Pulmonary artery endothelial cell (primary cell): ENCODE measurements at regions not wholly inside any gene's neighbourhood (a gene's known extent, or its start where the extent isn't known, plus 50 kb on each side); places are given as distances from the start of the nearest gene placed in this dataset.
"Not testable (repeated sequence)": the region's sequence is repeated elsewhere in the genome, so short reads cannot be mapped to it uniquely, and the experiment has no call there.

Experiments
- DNase-seq: peaks from one replicate; pipeline ENCODE4 v3.0.0-alpha.2; 2011; ENCODE audit warnings: low read depth, low spot score

GRCh38 chr14:86933958-86934595 lies 1058.9 kb downstream of the GALC start:
- no peak for DNase-seq

- no peak for DNase-seq
Measured at GRCh38 chr14:86933460-86933859, 1059.5 kb downstream of the GALC start.

DNA sequence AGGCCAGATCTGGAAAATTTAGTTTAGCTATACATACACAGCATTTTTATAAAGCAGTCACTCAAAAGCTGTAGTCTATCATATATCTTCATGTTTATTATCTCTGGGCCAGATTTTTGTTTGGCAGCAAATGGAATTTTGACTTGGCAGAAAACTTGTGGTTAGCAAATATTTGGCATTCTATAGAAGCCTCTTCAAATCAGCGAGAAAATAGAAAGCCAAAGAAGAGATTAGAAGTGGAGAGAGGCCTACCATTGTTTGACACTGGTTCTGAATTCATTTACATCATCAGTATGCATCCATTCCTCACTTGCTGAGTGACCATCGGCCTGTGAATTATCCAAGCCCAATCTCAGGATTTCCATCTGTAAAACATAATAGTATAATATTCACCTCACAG lies 1077.6 kb downstream of the GALC start:
- no peak for DNase-seq

DNA sequence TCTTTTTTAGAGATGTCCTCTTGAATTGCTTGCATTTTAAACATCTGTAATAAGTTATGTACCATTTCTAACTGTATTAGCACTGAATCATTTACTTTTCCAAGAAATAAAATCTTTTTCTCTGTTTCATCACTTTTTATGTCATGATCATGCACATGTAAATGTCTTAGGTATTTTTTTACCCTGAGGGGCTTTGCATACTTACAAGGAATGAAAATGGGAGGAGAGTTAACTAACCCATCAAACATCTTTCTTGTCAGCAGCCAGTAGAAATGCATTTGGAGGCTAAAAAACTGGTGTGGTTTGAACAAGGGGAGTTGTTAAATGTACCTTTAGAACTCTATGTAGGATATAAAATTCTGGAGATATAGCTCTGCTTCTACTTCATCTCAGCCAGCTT lies 1080.3 kb downstream of the GALC start:
- no peak for DNase-seq

DNA sequence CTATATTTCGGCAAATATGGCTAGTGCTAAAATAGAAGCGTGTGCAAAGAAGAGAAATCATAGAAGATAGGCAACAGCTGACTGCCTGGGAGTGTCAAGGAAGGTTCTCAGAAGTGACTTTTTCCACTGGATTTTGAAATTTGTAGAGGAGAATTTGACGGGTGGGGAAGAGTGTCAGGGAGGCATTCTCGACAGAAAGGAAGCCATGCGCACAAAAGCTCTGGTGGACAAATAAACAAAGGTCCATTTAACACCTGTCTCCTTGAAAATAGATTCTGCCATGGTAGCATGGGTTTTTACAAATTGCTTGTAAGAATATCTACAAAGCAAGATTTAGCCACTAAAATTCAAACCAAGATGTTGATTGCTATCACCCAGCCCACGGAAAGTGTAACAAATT lies 1081.5 kb downstream of the GALC start:
- no peak for DNase-seq

DNA sequence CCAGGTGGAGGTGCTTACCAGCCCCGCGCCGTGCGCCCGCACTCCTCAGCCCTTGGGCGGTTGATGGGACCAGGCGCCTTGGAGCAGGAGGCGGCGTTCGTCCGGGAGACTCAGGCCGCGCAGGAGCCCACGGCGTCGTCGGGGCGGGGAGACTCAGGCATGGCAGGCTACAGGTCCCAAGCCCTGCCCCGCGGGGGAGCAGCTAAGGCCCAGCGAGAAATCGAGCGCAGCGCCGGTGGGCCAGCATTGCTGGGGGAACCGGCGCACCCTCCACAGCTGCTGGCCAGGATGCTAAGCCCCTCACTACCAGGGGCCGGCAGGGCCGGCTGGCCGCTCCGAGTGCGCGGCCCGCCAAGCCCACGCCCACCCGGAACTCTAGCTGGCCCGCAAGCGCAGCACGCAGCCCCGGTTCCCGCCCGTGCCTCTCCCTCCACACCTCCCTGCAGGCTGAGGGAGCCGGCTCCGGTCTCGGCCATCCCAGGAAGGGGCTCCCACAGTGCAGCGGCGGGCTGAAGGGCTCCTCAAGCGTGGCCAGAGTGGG lies 1087.5 kb downstream of the GALC start:
- not testable (repeated sequence) for DNase-seq

- DNase-seq = no peak
Measured at GRCh38 chr14:86902176-86902950, 1090.6 kb downstream of the GALC start.

- no peak for DNase-seq
Measured at GRCh38 chr14:86897704-86898513, 1095.1 kb downstream of the GALC start.

DNA sequence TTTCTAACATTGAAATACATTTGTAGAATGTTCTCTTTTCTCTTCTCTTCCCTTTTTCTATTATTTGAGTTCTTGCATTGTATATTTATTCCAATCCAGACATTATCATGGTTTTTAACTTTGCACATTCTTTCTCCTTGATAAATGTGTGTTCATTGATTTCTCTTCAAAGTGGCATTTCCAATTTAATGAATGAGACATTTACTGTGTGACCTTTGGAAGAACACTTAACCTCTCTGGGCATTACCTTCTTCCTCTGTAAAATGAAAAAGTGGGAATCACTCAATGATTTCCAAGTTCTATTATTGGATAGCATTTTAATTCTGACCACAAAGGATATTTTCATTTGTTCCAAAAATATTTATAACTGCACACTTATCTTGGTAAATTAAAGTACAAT lies 1095.8 kb downstream of the GALC start:
- DNase-seq = no peak

- no peak for DNase-seq
Measured at GRCh38 chr14:86896701-86897100, 1096.3 kb downstream of the GALC start.

DNA sequence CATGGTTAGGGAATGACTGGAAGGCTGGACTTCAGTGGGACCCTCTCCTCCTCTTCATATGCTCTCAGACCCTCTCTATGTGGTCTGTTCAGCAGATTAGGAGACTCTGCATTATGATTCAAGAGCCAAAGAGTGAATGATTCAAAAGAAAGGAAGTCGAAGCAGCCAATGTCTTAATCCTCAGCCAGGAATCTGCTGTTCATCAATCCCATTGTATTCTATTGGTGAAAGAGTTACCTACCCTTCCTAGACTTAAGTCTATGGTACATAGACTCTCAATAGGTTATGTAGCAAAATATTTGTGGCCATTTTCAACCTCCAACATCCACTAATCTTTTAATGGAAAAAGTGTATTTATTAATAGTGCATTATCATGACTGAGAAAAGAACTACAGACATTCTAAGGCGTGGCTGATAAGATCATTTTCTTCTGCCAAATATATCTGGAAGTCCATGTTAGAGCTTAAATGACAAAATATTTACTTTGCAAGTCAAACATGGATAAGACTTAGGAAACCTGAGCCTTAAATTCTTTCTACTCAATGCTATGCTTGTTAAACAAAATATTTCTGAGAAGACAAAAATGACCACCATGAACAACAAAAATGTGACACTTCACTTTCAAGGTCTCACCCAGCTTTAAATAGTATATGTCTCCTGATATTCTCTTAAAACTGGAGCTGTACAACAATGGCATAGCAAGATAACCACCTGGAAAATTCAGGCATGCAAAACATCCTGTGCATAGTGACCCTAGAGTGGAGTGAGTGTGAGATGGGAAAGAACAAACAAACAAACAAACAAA lies 1100.6 kb downstream of the GALC start:
- DNase-seq = no peak

DNA sequence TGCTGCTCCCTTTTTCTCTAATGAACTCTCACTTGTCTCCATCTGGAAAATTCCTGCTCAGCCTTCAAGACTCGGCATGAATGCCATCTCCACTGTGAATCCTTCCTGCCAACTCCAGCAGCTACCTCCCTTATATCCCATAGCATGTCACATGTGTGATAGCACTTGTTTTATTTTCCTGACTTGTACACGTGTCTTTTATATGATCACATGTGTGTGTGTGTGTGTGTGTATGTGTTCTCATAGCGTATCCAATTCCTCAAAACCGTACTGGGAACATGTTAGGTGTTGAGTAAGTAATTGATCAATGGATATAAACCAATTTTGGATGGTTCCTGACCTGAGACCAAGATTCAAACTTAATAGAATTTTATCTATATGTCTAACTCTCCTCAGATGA lies 1107.7 kb downstream of the GALC start:
- DNase-seq = no peak

GRCh38 chr14:86884498-86884897 lies 1108.5 kb downstream of the GALC start:
- no peak for DNase-seq

- DNase-seq = no peak
Measured at GRCh38 chr14:86882818-86883217, 1110.2 kb downstream of the GALC start.

DNA sequence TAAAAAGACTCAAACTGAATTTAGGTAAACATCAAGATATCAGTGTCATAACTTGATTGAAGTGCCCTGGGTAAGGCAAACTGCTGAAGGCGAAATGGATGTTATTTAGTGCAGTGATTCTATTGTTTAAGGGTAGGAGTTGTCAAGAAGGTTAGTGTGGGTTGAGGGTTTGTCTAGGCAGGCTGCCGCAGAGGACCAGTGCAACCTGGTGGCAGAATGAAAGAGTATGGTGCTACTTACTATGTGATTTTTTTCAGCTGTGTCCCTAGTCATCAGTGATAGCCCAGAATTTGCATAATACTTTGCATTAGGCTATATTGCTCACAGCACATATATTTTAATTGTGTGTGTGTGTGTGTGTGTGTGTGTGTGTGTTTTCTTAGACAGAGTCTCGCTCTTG lies 1127.0 kb downstream of the GALC start:
- no peak for DNase-seq

DNA sequence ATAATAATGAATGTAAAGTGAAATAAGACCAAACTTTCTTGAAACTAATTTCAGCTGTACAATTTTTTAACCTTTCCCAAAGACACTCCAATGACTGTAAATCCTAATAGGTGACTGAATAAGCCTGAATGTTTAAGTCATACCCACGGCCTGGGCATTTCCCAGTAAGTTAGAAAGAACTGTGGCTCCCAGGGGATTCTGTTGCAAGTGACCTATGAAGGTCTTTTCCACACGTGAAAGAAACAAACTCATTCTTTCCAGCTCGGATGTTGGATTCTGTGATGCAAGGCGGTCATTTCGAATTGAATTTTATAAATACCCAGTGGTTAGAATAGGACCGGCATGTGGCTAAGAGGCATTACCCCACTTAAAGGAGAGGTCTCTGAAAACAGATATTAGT lies 1134.4 kb downstream of the GALC start:
- no peak for DNase-seq

- no peak for DNase-seq
Measured at GRCh38 chr14:86858031-86858430, 1135.0 kb downstream of the GALC start.

- no peak for DNase-seq
Measured at GRCh38 chr14:86852530-86852929, 1140.5 kb downstream of the GALC start.

GRCh38 chr14:86847140-86847539 lies 1145.8 kb downstream of the GALC start:
- no peak for DNase-seq

DNA sequence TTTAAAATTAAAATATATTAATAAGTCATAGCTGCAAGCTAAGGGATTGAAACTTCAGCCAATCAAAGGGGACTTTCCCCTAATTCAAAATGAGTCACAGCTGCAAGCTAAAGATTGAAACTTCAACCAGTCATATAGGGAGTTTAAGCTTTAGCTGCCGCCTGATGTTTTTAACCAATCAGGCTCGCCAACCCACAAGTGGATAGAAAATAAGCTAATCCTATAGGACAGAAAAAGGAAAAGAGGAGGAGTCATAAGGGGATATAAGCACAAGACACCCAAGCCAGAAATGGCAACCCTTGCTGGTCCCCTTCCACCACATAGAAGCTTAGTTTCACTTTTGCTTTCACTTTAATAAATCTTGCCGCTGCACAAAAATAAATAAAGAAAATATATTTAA lies 1154.6 kb downstream of the GALC start:
- DNase-seq = no peak

- DNase-seq = no peak
Measured at GRCh38 chr14:86826661-86827060, 1166.3 kb downstream of the GALC start.
